Gastrocnemius medialis (tissue), 4 donors: ENCODE measurements at regions not wholly inside any gene's neighbourhood (a gene's known extent, or its start where the extent isn't known, plus 50 kb on each side); places are given as distances from the start of the nearest gene placed in this dataset.

Experiments
- CTCF ChIP-seq, 5 experiments: fragments of 450-650 bp in 3 of 5; fragments of 200-600 bp in 2 of 5; sonication (generic) in 2 of 5; IDR thresholded peaks in 4 of 5; conservative IDR thresholded peaks in 1 of 5; 1 replicate in 4 of 5; 2 replicates in 1 of 5; pipeline ENCODE4 v1.5.1; 2016 to 2019; ENCODE audit warnings: antibody characterized with exemption in 5 of 5, mild to moderate bottlenecking in 3 of 5, moderate library complexity in 3 of 5
- POLR2A ChIP-seq, 2 donors: fragments of 450-650 bp; IDR thresholded peaks; one replicate each; pipeline ENCODE4 v1.6.1; 2017; ENCODE audit warnings: antibody characterized with exemption in 2 of 2, mild to moderate bottlenecking in 2 of 2, moderate library complexity in 2 of 2

- TF ChIP-seq CTCF (IDR thresholded peaks at IDR 0.05 in 4 of 5, conservative IDR thresholded peaks at IDR 0.05 in 1 of 5): no peak
- TF ChIP-seq POLR2A (IDR thresholded peaks at IDR 0.05): no peak
Measured at GRCh38 chr14:27371868-27372267, 774.0 kb upstream of the NOVA1 start.
